Right ventricle myocardium inferior (tissue), 1 donor: ENCODE measurements at regions not wholly inside any gene's neighbourhood (a gene's known extent, or its start where the extent isn't known, plus 50 kb on each side); places are given as distances from the start of the nearest gene placed in this dataset.
A peak's percentile ranks its signal among the peaks of the same experiment; 100 is the strongest.
"Not testable (repeated sequence)": the region's sequence is repeated elsewhere in the genome, so short reads cannot be mapped to it uniquely, and the experiment has no call there.

Experiments used
- ATAC-seq: fragments of 200-7000 bp; cut with Tn5 transposase; one replicate; pipeline ENCODE4 v1.9.1; 2020; ENCODE audit warnings: mild to moderate bottlenecking, moderate library complexity
- DNase-seq: peaks from one replicate; pipeline ENCODE4 v3.0.0; 2021; ENCODE audit errors: missing footprints
- intact Hi-C: fragments of 100-400 bp; cut with DNase I; formaldehyde crosslinking; loops from one replicate; pipeline ENCODE4 v1.11.0; 2022
- donor health status: DM: no; HTN: yes; CAD: no; lungs with severe emphysema.

GRCh38 chr2:129006901-129007300, 688.2 kb upstream of the HS6ST1 start:
- intact Hi-C loops: no loop called here
- ATAC-seq (no peak), DNase-seq (no peak)

GRCh38 chr2:129008055-129008880, 689.6 kb upstream of the HS6ST1 start:
- ATAC-seq (no peak), DNase-seq (no peak)
- intact Hi-C loops: no loop called here

GRCh38 chr2:129008881-129009554, 690.4 kb upstream of the HS6ST1 start:
- ATAC-seq (peak; percentile 26), DNase-seq (no peak)
- intact Hi-C loops: no loop called here

- no peak for ATAC-seq
- intact Hi-C loops: no loop called here
- no peak for DNase-seq
Measured at GRCh38 chr2:129009555-129010146, 691.0 kb upstream of the HS6ST1 start.

DNA sequence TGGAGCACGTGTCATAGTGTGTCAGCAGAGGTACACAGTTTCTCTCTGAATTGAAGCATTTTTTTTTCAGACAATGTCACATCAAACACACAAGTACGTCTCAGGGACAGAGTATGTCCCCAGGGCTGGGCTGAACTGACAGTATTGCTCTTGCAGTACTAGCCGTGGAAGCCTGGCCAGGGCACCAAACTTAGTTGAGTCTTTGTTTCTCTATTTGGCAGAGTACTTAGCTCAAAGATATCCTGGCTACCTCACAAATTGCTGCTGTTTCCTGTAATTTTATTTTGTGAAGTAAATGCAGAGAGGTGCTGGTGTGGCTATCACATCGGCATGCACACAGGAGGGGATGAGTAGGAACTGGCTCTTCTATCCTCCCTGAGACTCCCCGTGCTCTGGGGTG, 691.6 kb upstream of the HS6ST1 start:
- intact Hi-C loops: no loop called here
- ATAC-seq (no peak), DNase-seq (no peak)

GRCh38 chr2:129011466-129012061, 692.9 kb upstream of the HS6ST1 start:
- intact Hi-C loops: no loop called here
- ATAC-seq (no peak), DNase-seq (no peak)

- DNase-seq (no peak), ATAC-seq (no peak)
- intact Hi-C loops: no loop called here
Measured at GRCh38 chr2:129014432-129014831, 695.8 kb upstream of the HS6ST1 start.

- no peak for ATAC-seq
- intact Hi-C loops: no loop called here
- DNase-seq: no peak
Measured at GRCh38 chr2:129015397-129016285, 697.0 kb upstream of the HS6ST1 start.

GRCh38 chr2:129016972-129017371, 698.3 kb upstream of the HS6ST1 start:
- intact Hi-C loops: no loop called here
- DNase-seq (no peak), ATAC-seq (no peak)

GRCh38 chr2:129024796-129025195, 706.1 kb upstream of the HS6ST1 start:
- intact Hi-C loops: no loop called here
- no peak for DNase-seq
- ATAC-seq: no peak

DNA sequence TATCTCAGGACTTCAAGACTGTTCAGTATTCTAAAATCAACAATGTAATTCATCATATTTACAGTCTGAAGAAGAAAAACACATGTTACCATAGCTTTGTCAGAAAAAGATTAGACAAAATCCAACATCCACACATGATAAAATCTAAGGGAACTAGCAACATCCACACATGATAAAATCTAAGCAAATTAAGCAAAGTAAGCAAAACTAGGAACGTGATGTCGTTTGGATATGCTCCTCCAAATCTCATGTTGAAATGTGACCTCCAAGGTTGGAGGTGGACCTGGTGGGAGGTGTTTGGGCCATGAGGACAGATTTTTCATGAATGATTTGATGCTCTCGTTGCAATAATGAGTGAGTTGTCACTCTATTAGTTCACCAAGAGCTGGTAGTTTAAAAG, 717.3 kb upstream of the HS6ST1 start:
- ATAC-seq (no peak), DNase-seq (no peak)
- intact Hi-C loops: no loop called here

- intact Hi-C loops, ATAC-seq: not testable (repeated sequence)
- DNase-seq: peak; percentile 65
Measured at GRCh38 chr2:129043677-129044076, 725.0 kb upstream of the HS6ST1 start.

DNA sequence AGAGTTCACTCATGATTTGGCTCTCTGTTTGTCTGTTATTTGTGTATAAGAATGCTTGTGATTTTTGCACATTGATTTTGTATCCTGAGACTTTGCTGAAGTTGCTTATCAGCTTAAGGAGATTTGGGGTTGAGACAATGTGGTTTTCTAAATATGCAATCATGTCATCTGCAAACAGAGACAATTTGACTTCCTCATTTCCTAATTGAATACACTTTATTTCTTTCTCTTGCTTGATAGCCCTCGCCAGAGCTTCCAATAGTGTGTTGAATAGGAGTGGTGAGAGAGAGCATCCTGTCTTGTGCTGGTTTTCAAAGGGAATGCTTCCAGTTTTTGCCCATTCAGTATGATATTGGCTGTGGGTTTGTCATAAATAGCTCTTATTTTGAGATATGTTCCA, 727.8 kb upstream of the HS6ST1 start:
- ATAC-seq, DNase-seq, intact Hi-C loops: not testable (repeated sequence)

DNA sequence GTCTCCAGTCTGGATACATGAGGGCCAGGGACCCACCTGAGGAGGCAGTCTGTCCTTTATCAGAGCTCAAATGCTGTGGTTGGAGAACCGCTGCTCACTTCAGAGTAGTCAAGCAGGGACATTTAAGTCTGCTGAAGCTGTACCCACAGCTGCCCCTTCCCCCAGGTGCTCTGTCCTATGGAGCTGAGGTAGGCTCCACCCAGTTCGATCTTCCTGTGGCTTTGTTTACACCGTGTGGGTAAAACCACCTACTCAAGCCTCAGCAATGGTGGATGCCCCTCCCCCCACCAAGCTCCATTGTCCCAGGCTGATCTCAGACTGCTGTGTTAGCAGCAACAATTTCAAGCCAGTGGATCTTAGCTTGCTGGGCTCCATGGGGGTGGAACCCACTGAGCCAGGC, 731.4 kb upstream of the HS6ST1 start:
- intact Hi-C loops: no loop called here
- ATAC-seq (no peak), DNase-seq (no peak)

DNA sequence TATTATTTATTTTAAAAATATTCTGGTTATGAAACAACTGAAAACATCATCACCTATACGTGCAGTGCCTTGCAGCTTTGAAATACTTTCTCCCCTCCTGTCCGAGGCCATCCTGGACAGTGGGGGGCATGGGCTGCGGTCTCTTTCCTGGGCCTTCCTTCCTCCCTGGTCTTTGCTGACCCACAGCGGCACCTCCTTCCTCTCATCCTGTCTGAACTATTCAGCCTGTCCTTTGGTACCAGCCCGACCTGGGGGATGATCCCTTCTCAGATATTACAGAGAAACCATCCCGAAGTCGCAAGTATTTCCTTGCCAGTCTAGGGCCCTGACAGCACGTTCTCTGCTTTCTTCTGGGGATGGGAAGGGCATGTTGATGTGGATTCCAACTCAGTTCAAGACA, 736.6 kb upstream of the HS6ST1 start:
- intact Hi-C loops: no loop called here
- ATAC-seq (no peak), DNase-seq (no peak)

- intact Hi-C loops: no loop called here
- no peak for DNase-seq
- ATAC-seq: no peak
Measured at GRCh38 chr2:129055824-129056223, 737.2 kb upstream of the HS6ST1 start.

DNA sequence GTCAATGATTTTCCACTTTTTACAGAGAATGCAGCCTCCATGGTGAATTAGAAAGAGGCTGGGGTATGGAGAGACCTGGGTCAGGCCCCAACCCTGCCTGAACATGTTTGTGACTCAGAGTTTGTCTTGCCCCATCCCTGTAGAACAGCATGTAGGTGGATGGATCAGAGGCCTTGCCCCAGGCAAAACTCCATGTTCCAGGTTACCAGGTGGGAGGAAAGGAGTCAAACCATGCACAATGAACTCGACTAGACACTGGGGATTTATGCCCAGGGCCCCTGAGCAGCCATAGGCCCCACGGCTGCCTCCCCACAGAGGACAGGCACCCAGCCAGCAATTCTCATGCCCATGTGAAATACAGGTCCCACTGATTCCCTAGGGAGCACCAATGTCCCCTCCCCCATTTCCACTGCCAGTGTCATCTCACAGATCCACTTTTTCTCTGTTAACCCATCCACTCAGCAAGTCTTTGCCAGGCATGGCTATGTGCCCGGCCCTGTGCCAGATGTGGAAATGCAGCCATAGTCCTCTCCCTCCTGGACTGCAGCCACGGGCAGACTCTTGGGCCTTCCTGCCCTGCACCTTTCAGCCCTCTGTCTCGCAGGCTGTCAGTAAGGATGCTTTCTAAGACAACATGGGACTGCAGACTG, 737.8 kb upstream of the HS6ST1 start:
- DNase-seq (no peak), ATAC-seq (no peak)
- intact Hi-C loops: no loop called here

DNA sequence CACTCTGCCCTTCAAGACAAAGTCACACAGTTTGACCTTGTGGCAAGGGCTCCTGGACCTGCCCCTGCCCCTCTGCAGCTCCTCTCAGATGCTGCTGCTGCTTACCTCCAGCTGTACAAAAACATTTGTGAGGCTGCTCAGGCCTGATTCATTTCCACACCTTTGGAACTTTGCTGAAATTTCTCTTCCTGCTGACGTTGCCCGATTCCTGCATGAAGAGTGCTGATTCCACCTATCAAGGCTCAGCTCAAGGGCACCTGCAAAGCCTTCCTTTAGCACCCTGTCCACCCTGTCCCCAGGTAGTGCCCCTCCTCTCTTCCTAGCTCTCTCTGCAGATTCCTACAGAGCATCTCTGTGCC, 738.3 kb upstream of the HS6ST1 start:
- ATAC-seq (no peak), DNase-seq (no peak)
- intact Hi-C loops: no loop called here
